HG03439 (cell line): ENCODE measurements at regions not wholly inside any gene's neighbourhood (a gene's known extent, or its start where the extent isn't known, plus 50 kb on each side); places are given as distances from the start of the nearest gene placed in this dataset.

Experiments
- ATAC-seq: cut with Tn5 transposase; IDR thresholded peaks from one replicate; pipeline ENCODE4 v1.9.1; 2021; ENCODE audit warnings: mild to moderate bottlenecking, moderate library complexity; ENCODE audit not compliant: unreplicated experiment

DNA sequence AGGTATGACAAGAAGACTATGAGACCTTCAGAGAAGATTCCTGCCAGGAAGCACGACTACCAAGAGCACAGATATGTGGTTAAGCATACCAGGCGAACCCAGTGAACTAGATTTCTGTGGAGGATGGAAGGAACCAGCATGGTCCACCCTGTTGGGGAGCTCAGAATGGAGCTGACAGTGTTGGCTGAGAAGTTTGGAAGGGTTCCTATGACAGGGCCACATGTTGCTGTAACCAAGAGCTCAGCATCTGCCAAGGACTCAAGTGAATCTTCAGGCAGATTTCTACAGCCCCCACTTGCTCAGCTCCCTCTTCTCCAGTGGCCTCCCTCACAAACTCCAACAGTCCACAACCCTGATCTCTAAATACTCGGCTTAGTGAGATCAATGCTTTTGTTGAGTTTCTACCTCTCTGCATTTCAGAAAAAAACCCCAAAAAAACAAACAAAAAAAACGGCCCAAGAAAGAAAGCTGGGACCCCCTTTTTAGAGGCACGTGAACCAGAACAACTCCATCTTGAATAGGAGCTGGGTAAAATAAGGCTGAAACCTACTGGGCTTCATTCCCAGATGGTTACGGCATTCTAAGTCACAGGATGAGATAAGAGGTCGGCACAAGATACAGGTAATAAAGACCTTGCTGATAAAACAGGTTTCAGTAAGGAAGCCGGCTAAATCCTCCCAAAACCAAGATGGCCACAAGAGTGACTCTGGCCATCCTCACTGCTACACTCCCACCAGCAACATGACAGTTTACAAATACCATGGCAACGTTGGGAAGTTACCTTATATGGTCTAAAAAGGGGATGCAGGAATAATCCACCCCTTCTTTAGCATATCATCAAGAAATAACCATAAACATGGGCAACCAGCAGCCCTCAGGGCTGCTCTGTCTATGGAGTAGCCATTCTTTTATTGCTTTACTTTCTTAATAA, 691.1 kb downstream of the UQCRFS1 start:
- no peak for ATAC-seq

DNA sequence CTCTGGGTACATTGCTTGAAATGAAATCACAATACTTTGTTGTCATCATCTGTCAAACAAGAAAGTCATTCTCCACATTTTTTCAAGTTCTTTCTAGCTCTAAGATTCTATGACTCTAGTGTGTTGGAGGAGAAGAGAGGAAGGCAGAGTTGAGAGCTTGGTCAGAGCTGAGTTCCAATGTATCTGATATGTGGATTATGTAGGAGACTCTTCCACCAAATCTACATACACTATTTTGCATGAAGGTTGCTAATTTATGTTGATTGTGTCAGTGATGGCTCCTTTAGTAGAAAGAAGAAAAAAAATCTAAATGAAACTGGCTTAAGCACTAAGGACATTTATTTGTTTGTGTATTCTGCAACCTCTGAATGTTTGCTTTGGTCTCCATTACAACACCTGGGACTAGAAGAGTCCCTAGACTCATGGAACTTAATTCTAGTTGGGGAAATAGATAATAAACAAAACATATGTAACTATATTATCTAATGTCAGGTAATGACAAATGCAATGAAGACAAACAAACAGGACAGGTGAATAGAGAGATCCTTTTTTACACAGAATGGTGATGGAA, 691.9 kb downstream of the UQCRFS1 start:
- ATAC-seq, result no peak

GRCh38 chr19:28519952-28520861, 692.7 kb downstream of the UQCRFS1 start:
- no peak for ATAC-seq

GRCh38 chr19:28519218-28519779, 693.7 kb downstream of the UQCRFS1 start:
- no peak for ATAC-seq

- ATAC-seq, result no peak
Measured at GRCh38 chr19:28516415-28516872, 696.5 kb downstream of the UQCRFS1 start.

DNA sequence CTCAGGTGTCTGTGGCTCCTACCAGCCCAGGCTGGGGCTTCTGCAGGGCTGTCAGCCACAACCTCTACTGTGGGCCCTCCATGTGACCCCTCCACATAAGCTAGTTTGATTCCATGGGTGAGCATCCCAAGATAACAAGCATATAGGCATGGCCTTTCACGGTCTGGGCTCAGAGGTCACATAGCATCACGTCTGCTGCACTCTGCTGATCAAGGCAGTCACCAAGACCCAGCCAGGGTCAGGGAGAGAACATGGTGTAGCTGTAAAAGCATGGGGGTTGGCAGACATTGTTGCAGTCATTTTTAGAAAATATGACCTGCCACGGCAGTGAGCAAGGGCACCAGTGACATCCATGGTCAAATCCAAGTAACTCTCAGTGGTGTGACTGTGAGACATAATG, 698.8 kb downstream of the UQCRFS1 start:
- no peak for ATAC-seq

GRCh38 chr19:28511655-28512054, 701.3 kb downstream of the UQCRFS1 start:
- ATAC-seq, result no peak

GRCh38 chr19:28509079-28509895, 703.7 kb downstream of the UQCRFS1 start:
- ATAC-seq, result no peak

DNA sequence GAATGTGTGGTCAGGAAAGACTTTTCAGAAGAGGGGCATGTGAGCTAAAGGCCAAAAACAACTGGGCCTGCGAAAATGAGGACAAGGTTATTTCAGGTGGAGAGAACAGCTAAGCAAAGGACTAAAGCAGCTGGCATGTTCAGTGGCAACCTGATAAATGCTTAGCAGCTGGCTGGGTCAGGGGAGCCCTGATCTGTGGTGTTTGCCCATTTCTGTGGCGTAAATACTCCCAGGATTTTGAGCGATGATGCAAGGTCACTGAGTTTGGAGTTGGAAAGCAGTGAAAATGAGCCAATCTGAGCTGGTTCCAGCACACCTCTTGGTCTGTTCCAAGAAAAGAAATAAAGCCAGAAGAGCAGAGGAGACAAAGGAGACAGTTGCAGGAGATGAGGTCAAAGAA, 704.3 kb downstream of the UQCRFS1 start:
- ATAC-seq, result no peak

DNA sequence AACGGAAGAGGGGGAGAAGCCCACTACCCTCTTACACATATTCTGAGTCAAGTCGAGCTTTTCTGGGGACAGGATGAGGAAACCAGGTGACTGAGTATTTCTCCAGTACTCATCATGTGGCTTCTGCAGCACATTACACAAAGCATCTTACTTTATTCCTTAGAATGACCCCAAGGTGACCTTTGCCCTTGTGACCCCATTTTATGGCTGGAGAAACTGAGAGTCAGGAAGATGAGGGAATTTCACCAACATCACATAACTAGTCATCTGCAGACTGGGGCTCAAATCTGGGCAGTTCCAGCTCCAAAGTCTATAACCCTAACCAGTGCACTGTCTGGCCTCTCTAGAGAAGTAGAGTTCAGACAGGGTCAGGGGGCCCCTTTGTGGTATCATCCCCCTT, 707.0 kb downstream of the UQCRFS1 start:
- ATAC-seq, result no peak

- no peak for ATAC-seq
Measured at GRCh38 chr19:28505134-28505533, 707.8 kb downstream of the UQCRFS1 start.

- no peak for ATAC-seq
Measured at GRCh38 chr19:28504727-28505126, 708.2 kb downstream of the UQCRFS1 start.

DNA sequence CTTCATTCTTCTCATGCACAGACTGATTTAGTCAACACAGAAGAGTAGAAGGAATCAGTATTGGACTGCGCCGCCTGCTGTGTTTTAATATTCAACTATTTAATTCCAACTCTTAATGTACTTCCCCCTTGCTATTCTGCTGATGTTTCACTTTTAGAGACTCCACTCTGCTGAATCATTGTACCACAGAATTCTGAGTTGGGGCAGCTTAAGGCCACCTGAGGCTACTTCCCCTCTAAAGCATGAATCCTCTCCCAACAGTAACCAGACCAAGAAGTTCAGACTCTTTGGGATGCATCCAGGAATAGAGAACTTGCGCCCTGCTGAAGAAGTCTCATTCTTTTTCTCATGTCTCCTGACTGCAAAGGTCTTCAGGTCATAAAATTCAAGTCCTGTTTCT, 708.8 kb downstream of the UQCRFS1 start:
- ATAC-seq, result no peak

DNA sequence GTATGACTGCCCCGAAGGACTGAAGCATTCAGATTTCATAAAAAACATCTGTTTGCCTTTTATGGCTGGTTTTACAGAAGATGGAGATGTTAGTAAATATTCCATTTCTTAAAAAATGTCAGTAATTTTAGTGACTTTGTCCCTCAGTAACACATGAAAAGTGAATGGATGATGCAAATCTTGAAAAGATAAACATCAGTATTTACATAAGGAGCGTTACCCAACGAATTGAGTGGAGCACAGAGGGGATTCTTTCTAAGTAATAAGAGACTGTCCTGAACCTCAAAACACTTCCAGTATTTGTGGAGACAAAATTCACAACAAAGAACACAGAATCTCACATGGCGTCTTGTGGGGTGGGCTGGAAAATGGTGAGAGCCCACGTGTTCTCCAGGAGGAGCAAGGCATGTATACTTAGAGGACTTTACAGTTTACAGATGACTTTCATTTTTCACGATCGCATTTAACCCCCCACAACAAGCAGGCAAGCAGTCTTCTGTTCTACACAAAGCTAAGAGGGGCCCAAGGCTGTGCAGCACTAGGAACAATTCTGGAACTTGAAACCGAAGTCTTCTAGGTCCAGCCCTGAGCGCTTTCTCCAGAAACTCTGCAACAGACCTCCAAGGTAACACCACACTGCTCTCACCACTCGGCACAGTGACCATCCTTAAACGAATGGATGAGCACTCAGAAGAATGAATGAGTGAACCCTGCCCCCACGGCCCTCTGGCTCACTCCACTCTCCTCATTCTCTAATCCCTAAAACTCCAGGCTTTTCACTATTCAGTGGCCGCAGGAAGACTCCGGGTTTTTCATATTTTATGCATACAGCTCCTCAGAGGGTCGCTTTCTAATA, 709.8 kb downstream of the UQCRFS1 start:
- ATAC-seq, result no peak

GRCh38 chr19:28501976-28502375, 711.0 kb downstream of the UQCRFS1 start:
- ATAC-seq, result no peak

GRCh38 chr19:28500982-28501630, 711.8 kb downstream of the UQCRFS1 start:
- ATAC-seq, result no peak

GRCh38 chr19:28500296-28500695, 712.7 kb downstream of the UQCRFS1 start:
- no peak for ATAC-seq

DNA sequence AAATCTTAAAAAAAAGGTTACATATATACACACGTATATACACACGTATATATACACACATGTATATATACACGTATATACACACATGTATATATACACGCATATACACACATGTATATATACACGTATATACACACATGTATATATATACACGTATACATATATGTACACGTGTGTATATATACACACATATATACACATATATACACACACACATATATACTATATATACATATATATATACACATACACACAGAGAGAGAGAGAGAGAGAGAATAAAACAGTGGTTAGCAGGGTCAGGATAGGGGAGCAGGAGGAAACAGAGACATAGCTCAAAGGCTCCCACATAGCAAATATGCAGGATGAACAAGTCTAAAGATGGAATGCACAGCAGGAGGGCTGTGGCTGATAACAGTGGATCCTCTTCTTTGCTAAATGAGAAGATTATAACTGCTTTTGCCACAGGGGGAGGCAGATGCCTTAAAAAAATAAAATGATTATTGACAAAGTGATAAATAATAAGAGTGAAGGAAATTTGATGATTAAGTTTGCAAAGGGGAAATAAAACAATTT, 714.5 kb downstream of the UQCRFS1 start:
- ATAC-seq, result no peak
